Colonic mucosa (tissue), 4 donors: ENCODE measurements at regions not wholly inside any gene's neighbourhood (a gene's known extent, or its start where the extent isn't known, plus 50 kb on each side); places are given as distances from the start of the nearest gene placed in this dataset.

Experiments used
- DNase-seq: peaks from one replicate; pipeline ENCODE4 v3.0.0-alpha.2; 2020
- H3K27ac ChIP-seq: fragments of 200-600 bp; one replicate; pipeline ENCODE4 v1.8.0; 2021
- H3K27me3 ChIP-seq: fragments of 200-600 bp; one replicate; pipeline ENCODE4 v1.8.0; 2021
- H3K36me3 ChIP-seq: fragments of 200-600 bp; one replicate; pipeline ENCODE4 v1.8.0; 2021
- H3K4me1 ChIP-seq: fragments of 200-600 bp; one replicate; pipeline ENCODE4 v1.8.0; 2021; ENCODE audit warnings: mild to moderate bottlenecking
- H3K4me3 ChIP-seq: fragments of 200-600 bp; one replicate; pipeline ENCODE4 v1.8.0; 2021
- H3K9ac ChIP-seq, 2 donors: one replicate each; pipeline ENCODE4 v1.7.0; 2013; ENCODE audit warnings: control low read depth in 2 of 2, low read depth in 2 of 2, low read length in 2 of 2
- H3K9me3 ChIP-seq: fragments of 200-600 bp; one replicate; pipeline ENCODE4 v1.8.0; 2021
- CTCF ChIP-seq: fragments of 200-600 bp; IDR thresholded peaks from one replicate; pipeline ENCODE4 v1.8.0; 2022; ENCODE audit warnings: antibody characterized with exemption, mild to moderate bottlenecking
- intact Hi-C: fragments of 100-400 bp; cut with DNase I; formaldehyde crosslinking; loops from one replicate; pipeline ENCODE4 v1.14.1; 2022
- donor health status: healthy.
- donor health status: DM: no; HTN: no; CAD: no.
- donor health status: DM: no; HTN: no; CAD: no.

- intact Hi-C loops: no loop called here
- no peaks in the 10 kb centered on the region for H3K36me3 ChIP-seq
- no peak overlapping the region for H3K27ac ChIP-seq
- H3K9me3 ChIP-seq: no peaks in the 10 kb centered on the region
- H3K9ac ChIP-seq: no peak overlapping the region
- DNase-seq: no peak
- no peaks in the 10 kb centered on the region for H3K27me3 ChIP-seq
- H3K4me3 ChIP-seq: no peak overlapping the region
- no peaks in the 10 kb centered on the region for H3K4me1 ChIP-seq
- no peak for TF ChIP-seq CTCF
Measured at GRCh38 chr2:215598376-215598975, 162.6 kb upstream of the FN1 start.

GRCh38 chr2:215597577-215597976 is 161.7 kb upstream of the FN1 start:
- intact Hi-C loops: no loop called here
- H3K36me3 ChIP-seq: no peaks in the 10 kb centered on the region
- no peak for TF ChIP-seq CTCF

GRCh38 chr2:215594766-215595165 is 158.9 kb upstream of the FN1 start:
- H3K4me1 ChIP-seq: no peaks in the 10 kb centered on the region
- H3K4me3 ChIP-seq: no peak overlapping the region
- H3K9me3 ChIP-seq: no peaks in the 10 kb centered on the region
- no peak for TF ChIP-seq CTCF
- H3K9ac ChIP-seq: no peak overlapping the region
- H3K36me3 ChIP-seq: no peaks in the 10 kb centered on the region
- intact Hi-C loops: no loop called here
- H3K27me3 ChIP-seq: no peaks in the 10 kb centered on the region
- no peak for DNase-seq
- H3K27ac ChIP-seq: no peak overlapping the region

More at GRCh38 chr2:215597577-215597976, 161.7 kb upstream of the FN1 start:
- no peak for DNase-seq
- Histone ChIP-seq H3K4me1 (no peaks in the 10 kb centered on the region), H3K9ac (no peak overlapping the region), H3K27me3 (no peaks in the 10 kb centered on the region), H3K9me3 (no peaks in the 10 kb centered on the region), H3K27ac (no peak overlapping the region), H3K4me3 (no peak overlapping the region)

GRCh38 chr2:215590010-215590745 is 154.3 kb upstream of the FN1 start:
- DNase-seq: no peak
- Histone ChIP-seq H3K9ac (no peak overlapping the region), H3K36me3 (no peaks in the 10 kb centered on the region), H3K27ac (no peak overlapping the region), H3K4me3 (no peak overlapping the region), H3K27me3 (no peaks in the 10 kb centered on the region), H3K4me1 (no peaks in the 10 kb centered on the region), H3K9me3 (no peaks in the 10 kb centered on the region)
- intact Hi-C loops: no loop called here
- no peak for TF ChIP-seq CTCF

- intact Hi-C loops: no loop called here
- no peak for DNase-seq
- no peak overlapping the region for H3K27ac ChIP-seq
- no peaks in the 10 kb centered on the region for H3K36me3 ChIP-seq
- TF ChIP-seq CTCF: no peak
- H3K4me3 ChIP-seq: no peak overlapping the region
- H3K9ac ChIP-seq: no peak overlapping the region
- H3K9me3 ChIP-seq: no peaks in the 10 kb centered on the region
- H3K4me1 ChIP-seq: no peaks in the 10 kb centered on the region
- H3K27me3 ChIP-seq: no peaks in the 10 kb centered on the region
Measured at GRCh38 chr2:215583881-215584280, 148.0 kb upstream of the FN1 start.
